Activated gamma-delta T cell treated with anti-CD3 and anti-CD28 coated beads, Interleukin-2, amount 50 U/mL, for 16 hours (primary cell): ENCODE measurements at regions not wholly inside any gene's neighbourhood (a gene's known extent, or its start where the extent isn't known, plus 50 kb on each side); places are given as distances from the start of the nearest gene placed in this dataset.

Source experiments
- DNase-seq: peaks from one replicate; pipeline ENCODE4 v3.0.0-alpha.2; 2020; ENCODE audit warnings: low read depth

GRCh38 chr20:42020316-42020715, 402.1 kb upstream of the CHD6 start:
- no peak for DNase-seq

- no peak for DNase-seq
These were observed 400.8 kb upstream of the CHD6 start for GRCh38 chr20:42018979-42019378.

- no peak for DNase-seq
These were observed 391.9 kb upstream of the CHD6 start for GRCh38 chr20:42010090-42010489.

GRCh38 chr20:42007251-42007650, 389.1 kb upstream of the CHD6 start:
- no peak for DNase-seq

- no peak for DNase-seq
These were observed 387.0 kb upstream of the CHD6 start for GRCh38 chr20:42005211-42005610.

- DNase-seq: no peak
These were observed 385.2 kb upstream of the CHD6 start for GRCh38 chr20:42003380-42003779.

GRCh38 chr20:41998539-41999341, 380.6 kb upstream of the CHD6 start:
- no peak for DNase-seq

GRCh38 chr20:41996951-41997350, 378.8 kb upstream of the CHD6 start:
- DNase-seq: no peak

GRCh38 chr20:41992481-41992880, 374.3 kb upstream of the CHD6 start:
- DNase-seq: no peak

- DNase-seq: no peak
These were observed 373.2 kb upstream of the CHD6 start for GRCh38 chr20:41991412-41991811.

- DNase-seq: no peak
These were observed 371.9 kb upstream of the CHD6 start for GRCh38 chr20:41989935-41990635.

- DNase-seq: no peak
These were observed 371.0 kb upstream of the CHD6 start for GRCh38 chr20:41989039-41989679.

- DNase-seq: no peak
These were observed 365.9 kb upstream of the CHD6 start for GRCh38 chr20:41984031-41984430.

- no peak for DNase-seq
These were observed 365.0 kb upstream of the CHD6 start for GRCh38 chr20:41983159-41983558.

GRCh38 chr20:41981746-41982145, 363.6 kb upstream of the CHD6 start:
- no peak for DNase-seq

GRCh38 chr20:41978875-41979274, 360.7 kb upstream of the CHD6 start:
- no peak for DNase-seq

- DNase-seq: no peak
These were observed 360.1 kb upstream of the CHD6 start for GRCh38 chr20:41978246-41978790.

GRCh38 chr20:41969656-41970055, 351.5 kb upstream of the CHD6 start:
- DNase-seq: no peak

GRCh38 chr20:41960166-41960565, 342.0 kb upstream of the CHD6 start:
- DNase-seq: no peak

GRCh38 chr20:41958391-41958790, 340.2 kb upstream of the CHD6 start:
- no peak for DNase-seq

GRCh38 chr20:41956338-41957074, 338.3 kb upstream of the CHD6 start:
- no peak for DNase-seq

- no peak for DNase-seq
These were observed 334.0 kb upstream of the CHD6 start for GRCh38 chr20:41952166-41952565.
